RWPE1 (cell line): ENCODE measurements at regions not wholly inside any gene's neighbourhood (a gene's known extent, or its start where the extent isn't known, plus 50 kb on each side); places are given as distances from the start of the nearest gene placed in this dataset.

Experiments used
- CTCF ChIA-PET: fragments of 350-600 bp; sonication (Branson Sonifier 250); formaldehyde crosslinking; extraction: SDS; loops from one replicate; lab custom pipeline; 2021; lab: Yijun Ruan, JAX
- POLR2A ChIA-PET: fragments of 400-600 bp; formaldehyde crosslinking; extraction: SDS; loops from one replicate; lab custom pipeline; 2020; ENCODE audit warnings: antibody characterized with exemption; ENCODE audit not compliant: low non-redundant PET; lab: Yijun Ruan, JAX
- DNase-seq: peaks from one replicate; pipeline ENCODE4 v3.0.0; 2012; ENCODE audit warnings: low spot score
- H3K27ac ChIP-seq: fragments of 450-650 bp; 2 replicates; pipeline ENCODE4 v1.5.1; 2017
- TF ChIP-seq, protein P1 (sequence below): fragments of 450-650 bp; conservative IDR thresholded peaks from 2 replicates; pipeline ENCODE4 v1.5.1; 2017; ENCODE audit warnings: low read depth, mild to moderate bottlenecking

DNA sequence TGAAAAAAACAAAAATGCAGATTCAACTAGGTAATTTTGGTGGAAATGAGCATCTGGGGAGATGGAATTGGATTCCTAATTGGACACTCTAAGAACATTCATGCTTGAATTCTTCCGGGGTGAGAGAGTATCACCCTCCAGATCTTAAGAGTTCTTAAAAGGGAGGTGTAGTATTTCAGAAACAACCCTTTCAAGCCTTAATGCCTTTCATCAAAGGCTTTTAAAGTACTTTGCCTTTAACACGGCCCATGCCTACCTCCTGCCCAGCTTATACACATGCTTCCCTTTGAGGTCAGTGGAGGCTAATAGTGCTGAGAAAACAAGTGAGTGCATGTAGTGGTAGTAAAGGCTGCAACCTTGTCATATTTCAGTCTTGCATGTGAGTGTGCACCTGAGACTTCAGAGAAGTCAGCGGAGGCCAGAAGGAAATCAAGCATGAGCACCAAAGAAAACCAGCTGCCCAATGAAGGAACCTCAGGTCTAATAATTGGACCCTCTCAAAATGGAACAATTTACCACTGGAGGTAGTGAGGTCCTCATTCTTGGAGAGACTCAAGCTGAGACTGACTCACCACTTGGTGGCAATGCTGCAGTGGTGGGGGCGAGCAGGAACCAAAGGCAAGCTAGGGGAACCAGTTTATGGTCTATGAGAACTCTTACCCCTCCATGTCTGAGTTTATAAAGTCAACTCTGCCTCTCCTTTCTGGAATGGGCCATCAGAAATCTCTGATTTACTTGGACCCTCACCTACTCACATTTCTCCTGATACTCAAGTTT, 98.4 kb upstream of the GDNF start:
- no peak for DNase-seq
- POLR2A ChIA-PET: interaction anchor here (0.6 kb wide), 1 partner anchor 25 kb away, joined by 4 read pairs; no protein-coding TSS in a partner anchor
- CTCF ChIA-PET: interaction anchor here (0.6 kb wide), 1 partner anchor 447 kb away, joined by 3 read pairs; no protein-coding TSS in a partner anchor
- H3K27ac ChIP-seq: no peak overlapping the region
- TF ChIP-seq, protein P1, sequence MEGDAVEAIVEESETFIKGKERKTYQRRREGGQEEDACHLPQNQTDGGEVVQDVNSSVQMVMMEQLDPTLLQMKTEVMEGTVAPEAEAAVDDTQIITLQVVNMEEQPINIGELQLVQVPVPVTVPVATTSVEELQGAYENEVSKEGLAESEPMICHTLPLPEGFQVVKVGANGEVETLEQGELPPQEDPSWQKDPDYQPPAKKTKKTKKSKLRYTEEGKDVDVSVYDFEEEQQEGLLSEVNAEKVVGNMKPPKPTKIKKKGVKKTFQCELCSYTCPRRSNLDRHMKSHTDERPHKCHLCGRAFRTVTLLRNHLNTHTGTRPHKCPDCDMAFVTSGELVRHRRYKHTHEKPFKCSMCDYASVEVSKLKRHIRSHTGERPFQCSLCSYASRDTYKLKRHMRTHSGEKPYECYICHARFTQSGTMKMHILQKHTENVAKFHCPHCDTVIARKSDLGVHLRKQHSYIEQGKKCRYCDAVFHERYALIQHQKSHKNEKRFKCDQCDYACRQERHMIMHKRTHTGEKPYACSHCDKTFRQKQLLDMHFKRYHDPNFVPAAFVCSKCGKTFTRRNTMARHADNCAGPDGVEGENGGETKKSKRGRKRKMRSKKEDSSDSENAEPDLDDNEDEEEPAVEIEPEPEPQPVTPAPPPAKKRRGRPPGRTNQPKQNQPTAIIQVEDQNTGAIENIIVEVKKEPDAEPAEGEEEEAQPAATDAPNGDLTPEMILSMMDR: no peak

DNA sequence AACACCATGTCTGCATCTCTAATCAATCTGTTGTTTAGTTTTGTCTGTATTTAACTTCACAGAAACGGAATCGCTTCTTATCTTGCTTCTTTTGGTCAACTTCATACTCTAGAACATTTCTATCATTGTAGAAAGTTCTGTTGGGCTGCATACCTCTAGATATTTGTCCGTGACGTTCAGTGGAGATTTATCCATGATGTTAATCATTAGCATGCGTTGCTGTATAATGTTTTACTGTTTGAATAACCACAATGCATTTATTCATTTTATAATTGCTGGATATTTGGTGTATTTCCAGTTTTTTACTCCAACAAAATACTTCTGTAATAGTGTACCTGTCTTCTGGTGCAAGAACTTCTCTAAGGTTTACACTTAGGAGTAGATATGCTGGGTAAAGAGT, 96.2 kb upstream of the GDNF start:
- DNase-seq: no peak
- TF ChIP-seq, protein P1: no peak
- ChIA-PET POLR2A (no interaction called here), CTCF (no interaction called here)
- H3K27ac ChIP-seq: no peak overlapping the region

DNA sequence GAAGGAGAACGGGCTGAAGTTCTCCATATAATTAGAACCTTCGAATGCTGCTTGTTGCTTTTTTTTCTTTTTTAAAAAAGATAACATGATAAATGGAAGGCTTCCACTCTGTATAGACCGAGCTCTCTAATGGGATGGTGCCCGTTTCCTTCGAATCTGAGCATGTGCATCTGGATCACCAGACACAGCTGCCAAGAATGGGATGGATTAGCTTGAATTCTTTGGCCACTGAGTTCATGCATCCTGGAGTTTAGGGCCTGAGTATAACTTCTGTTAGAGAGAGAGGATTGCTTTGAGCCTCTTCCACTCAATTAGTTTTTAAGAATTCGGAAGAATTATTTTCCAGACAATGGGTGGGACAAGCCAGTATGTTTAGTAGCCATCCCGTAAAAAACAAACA, 93.7 kb upstream of the GDNF start:
- no peak overlapping the region for H3K27ac ChIP-seq
- TF ChIP-seq, protein P1: no peak
- no peak for DNase-seq
- POLR2A ChIA-PET: no interaction called here
- CTCF ChIA-PET: interaction anchor here (0.6 kb wide), 1 partner anchor 102 kb away, joined by 3 read pairs; no protein-coding TSS in a partner anchor

DNA sequence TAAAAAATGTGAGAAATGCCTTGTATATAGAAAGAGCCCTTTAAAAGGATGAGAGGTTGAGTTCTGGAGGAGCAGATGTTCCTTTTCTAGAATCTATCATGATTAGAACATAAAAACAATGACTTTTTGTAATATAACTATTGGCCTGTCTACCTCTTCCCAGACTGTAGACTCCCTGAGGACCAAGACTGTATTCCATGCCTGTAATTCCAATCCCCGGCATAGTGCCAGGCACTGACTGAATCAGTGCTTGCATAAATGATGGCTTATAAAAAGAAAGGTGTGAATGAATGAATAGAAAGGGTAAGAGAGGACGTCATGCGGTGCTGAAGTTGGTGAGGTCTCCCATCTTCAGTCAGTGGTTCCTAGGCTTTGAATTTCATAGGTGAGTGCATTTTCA, 92.6 kb upstream of the GDNF start:
- POLR2A ChIA-PET: no interaction called here
- H3K27ac ChIP-seq: no peak overlapping the region
- TF ChIP-seq, protein P1: no peak
- CTCF ChIA-PET: no interaction called here
- DNase-seq: no peak

DNA sequence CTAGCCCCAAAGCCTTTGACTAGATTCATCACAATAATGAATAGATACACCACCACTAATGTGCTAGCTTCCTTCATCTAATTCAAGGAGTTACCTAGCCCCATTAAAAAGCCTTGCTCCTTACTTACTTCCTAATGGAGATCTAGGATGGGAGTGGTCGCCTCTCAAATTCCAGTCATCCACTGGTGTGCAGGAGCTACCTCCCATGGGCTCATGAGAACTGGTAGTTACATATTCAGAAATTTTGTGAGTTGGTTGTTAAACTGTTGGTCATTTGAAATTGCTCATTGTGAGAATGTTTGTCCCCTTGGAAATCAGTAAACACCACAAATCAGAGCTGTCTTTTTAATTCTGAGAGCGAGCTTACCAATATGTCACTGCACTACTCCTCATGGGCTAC, 91.7 kb upstream of the GDNF start:
- ChIA-PET POLR2A (no interaction called here), CTCF (no interaction called here)
- no peak overlapping the region for H3K27ac ChIP-seq
- no peak for DNase-seq
- TF ChIP-seq, protein P1: no peak

DNA sequence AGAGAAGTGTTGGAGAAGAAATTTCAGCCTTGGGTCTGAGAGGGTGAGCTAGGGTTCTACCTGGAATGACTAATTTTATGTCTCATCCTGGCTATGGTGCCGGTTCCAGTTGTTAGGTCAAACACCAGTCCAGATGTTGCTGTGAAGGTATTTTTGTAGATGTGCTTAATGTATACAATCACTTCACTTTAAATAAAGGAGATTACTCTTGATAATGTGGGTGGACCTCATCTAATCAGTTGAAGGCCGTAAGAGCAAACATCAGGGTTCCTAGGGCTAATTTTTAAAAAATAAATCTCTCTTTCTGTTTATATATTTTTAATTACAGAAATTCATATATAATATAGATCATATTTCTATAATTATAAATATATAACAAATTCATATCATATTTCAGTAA, 90.5 kb upstream of the GDNF start:
- TF ChIP-seq, protein P1: no peak
- ChIA-PET CTCF (no interaction called here), POLR2A (no interaction called here)
- DNase-seq: no peak
- no peak overlapping the region for H3K27ac ChIP-seq
